Thyroid gland (tissue), 4 donors: ENCODE measurements at regions not wholly inside any gene's neighbourhood (a gene's known extent, or its start where the extent isn't known, plus 50 kb on each side); places are given as distances from the start of the nearest gene placed in this dataset.

Source experiments
- DNase-seq, 2 donors: peaks; one replicate each; pipeline ENCODE4 v3.0.0-alpha.2; 2019
- H3K27ac ChIP-seq, 3 donors: fragments of 200-600 bp; sonication (generic); 1 replicate in 2 of 3; 2 replicates in 1 of 3; pipeline ENCODE4 v1.5.1; 2016 to 2019; ENCODE audit warnings: mild to moderate bottlenecking in 1 of 3, moderate library complexity in 1 of 3
- H3K27me3 ChIP-seq: fragments of 200-600 bp; sonication (generic); one replicate; pipeline ENCODE4 v1.5.1; 2019
- H3K36me3 ChIP-seq, 2 donors: fragments of 200-600 bp; sonication (generic); one replicate each; pipeline ENCODE4 v1.5.1; 2016 to 2019
- H3K4me1 ChIP-seq, 2 donors: fragments of 200-600 bp; sonication (generic); one replicate each; pipeline ENCODE4 v1.5.1; 2017 to 2019
- H3K4me3 ChIP-seq, 3 donors: fragments of 200-600 bp; sonication (generic); replicated peaks in 1 of 3; 1 replicate in 2 of 3; 2 replicates in 1 of 3; pipeline ENCODE4 v1.5.1; 2016; ENCODE audit warnings: mild to moderate bottlenecking in 1 of 3
- H3K9me3 ChIP-seq: fragments of 200-600 bp; sonication (generic); one replicate; pipeline ENCODE4 v1.5.1; 2017
- CTCF ChIP-seq, 6 experiments: fragments of 200-600 bp in 3 of 6; fragments of 450-650 bp in 3 of 6; sonication (generic) in 3 of 6; IDR thresholded peaks; one replicate each; pipeline ENCODE4 v1.5.1; 2016 to 2019; ENCODE audit warnings: antibody characterized with exemption in 6 of 6, mild to moderate bottlenecking in 2 of 6, inconsistent platforms in 1 of 6, moderate library complexity in 1 of 6
- POLR2A ChIP-seq, 2 donors: fragments of 450-650 bp; IDR thresholded peaks; one replicate each; pipeline ENCODE4 v1.6.1; 2017; ENCODE audit warnings: antibody characterized with exemption in 2 of 2, mild to moderate bottlenecking in 2 of 2, moderate library complexity in 1 of 2
- WGBS, 2 donors: methylation state at CpG; one replicate each; pipeline ENCODE4 v1.1.5; 2017; 5-methylcytosine and 5-hydroxymethylcytosine counted together
- intact Hi-C: fragments of 100-400 bp; cut with DNase I; formaldehyde crosslinking; loops from one replicate; pipeline ENCODE4 v1.15.1; 2023

GRCh38 chr16:77488652-77489051 lies 53.8 kb upstream of the ADAMTS18 start:
- 12 to 26% methylated on average over 3 of the region's 3 CpGs for WGBS, 2 donors
- no peak for DNase-seq
- intact Hi-C loops: no loop called here
- TF ChIP-seq CTCF (IDR thresholded peaks at IDR 0.05) (no peak), POLR2A (IDR thresholded peaks at IDR 0.05) (no peak)
- Histone ChIP-seq H3K4me1 (no peaks in the 10 kb centered on the region), H3K9me3 (no peaks in the 10 kb centered on the region), H3K27me3 (no peaks in the 10 kb centered on the region), H3K36me3 (no peaks in the 10 kb centered on the region), H3K27ac (no peak overlapping the region), H3K4me3 (no peak overlapping the region)

GRCh38 chr16:77491091-77491490 lies 56.3 kb upstream of the ADAMTS18 start:
- Histone ChIP-seq H3K4me3 (no peak overlapping the region), H3K36me3 (no peaks in the 10 kb centered on the region), H3K27ac (no peak overlapping the region), H3K9me3 (no peaks in the 10 kb centered on the region), H3K27me3 (no peaks in the 10 kb centered on the region), H3K4me1 (no peaks in the 10 kb centered on the region)
- WGBS, 2 donors: 84% methylated on average over 5 of the region's 5 CpGs
- TF ChIP-seq POLR2A (IDR thresholded peaks at IDR 0.05) (no peak), CTCF (IDR thresholded peaks at IDR 0.05) (no peak)
- no peak for DNase-seq
- intact Hi-C loops: no loop called here

GRCh38 chr16:77496934-77497333 lies 62.1 kb upstream of the ADAMTS18 start:
- WGBS, 2 donors: 76 to 91% methylated on average over 2 of the region's 2 CpGs
- peaks cover 6 to 10% of the 10 kb centered on the region in 2 donors for H3K4me1 ChIP-seq
- intact Hi-C loops: no loop called here
- no peaks in the 10 kb centered on the region for H3K9me3 ChIP-seq
- no peaks in the 10 kb centered on the region for H3K36me3 ChIP-seq
- no peak overlapping the region for H3K4me3 ChIP-seq
- no peak for DNase-seq
- no peak for TF ChIP-seq CTCF (IDR thresholded peaks at IDR 0.05)
- no peak for TF ChIP-seq POLR2A (IDR thresholded peaks at IDR 0.05)
- no peak overlapping the region for H3K27ac ChIP-seq
- H3K27me3 ChIP-seq: no peaks in the 10 kb centered on the region

GRCh38 chr16:77499373-77500285 lies 64.8 kb upstream of the ADAMTS18 start:
- no peaks in the 10 kb centered on the region for H3K9me3 ChIP-seq
- no peak for DNase-seq
- no peaks in the 10 kb centered on the region for H3K27me3 ChIP-seq
- intact Hi-C loops: no loop called here
- 64 to 66% methylated on average over 12 of the region's 12 CpGs for WGBS, 2 donors
- H3K36me3 ChIP-seq: no peaks in the 10 kb centered on the region
- H3K27ac ChIP-seq: no peak overlapping the region
- H3K4me3 ChIP-seq: no peak overlapping the region
- no peak for TF ChIP-seq POLR2A (IDR thresholded peaks at IDR 0.05)
- TF ChIP-seq CTCF (IDR thresholded peaks at IDR 0.05): no peak
- peaks cover 6 to 10% of the 10 kb centered on the region in 2 donors for H3K4me1 ChIP-seq

GRCh38 chr16:77500286-77500598 lies 65.4 kb upstream of the ADAMTS18 start:
- TF ChIP-seq CTCF (IDR thresholded peaks at IDR 0.05): no peak
- TF ChIP-seq POLR2A (IDR thresholded peaks at IDR 0.05): no peak
- H3K36me3 ChIP-seq: no peaks in the 10 kb centered on the region
- H3K4me1 ChIP-seq: peaks cover 6 to 10% of the 10 kb centered on the region in 2 donors
- no peak for DNase-seq
- WGBS, 2 donors: 92 to 97% methylated on average over 1 of the region's 1 CpG
- no peaks in the 10 kb centered on the region for H3K27me3 ChIP-seq
- intact Hi-C loops: no loop called here
- no peak overlapping the region for H3K27ac ChIP-seq
- H3K9me3 ChIP-seq: no peaks in the 10 kb centered on the region
- H3K4me3 ChIP-seq: no peak overlapping the region
